GM12891 (cell line): ENCODE measurements at regions not wholly inside any gene's neighbourhood (a gene's known extent, or its start where the extent isn't known, plus 50 kb on each side); places are given as distances from the start of the nearest gene placed in this dataset.

Experiments
- DNase-seq: peaks from one replicate; pipeline ENCODE4 v3.0.0; 2011; ENCODE audit warnings: low spot score; ENCODE audit not compliant: insufficient read length
- FAIRE-seq: peaks from 2 replicates; lab custom pipeline; 2011; peaks lifted over from hg19 to GRCh38; lab: Jason Lieb, UNC
- PAX5 ChIP-seq: IDR thresholded peaks from 2 replicates; pipeline ENCODE4 v1.6.1; 2011; ENCODE audit warnings: low read length, moderate library complexity, mild to moderate bottlenecking; ENCODE audit not compliant: insufficient read depth, severe bottlenecking
- POLR2A ChIP-seq: IDR thresholded peaks from 2 replicates; pipeline ENCODE4 v1.6.1; 2011; ENCODE audit warnings: low read depth, low read length, control low read depth
- POLR2AphosphoS5 ChIP-seq: IDR thresholded peaks from 2 replicates; pipeline ENCODE4 v1.6.1; 2011; ENCODE audit warnings: low read depth, low read length, control low read depth
- POU2F2 ChIP-seq: IDR thresholded peaks from 2 replicates; pipeline ENCODE4 v1.6.1; 2011; ENCODE audit warnings: low read depth, mild to moderate bottlenecking, control low read depth, low read length, moderate library complexity
- SPI1 ChIP-seq: IDR thresholded peaks from 2 replicates; pipeline ENCODE4 v1.6.1; 2011; ENCODE audit warnings: low read depth, low read length, control low read depth
- TAF1 ChIP-seq: IDR thresholded peaks from 2 replicates; pipeline ENCODE4 v1.6.1; 2011; ENCODE audit warnings: low read depth, low read length, control low read depth

DNA sequence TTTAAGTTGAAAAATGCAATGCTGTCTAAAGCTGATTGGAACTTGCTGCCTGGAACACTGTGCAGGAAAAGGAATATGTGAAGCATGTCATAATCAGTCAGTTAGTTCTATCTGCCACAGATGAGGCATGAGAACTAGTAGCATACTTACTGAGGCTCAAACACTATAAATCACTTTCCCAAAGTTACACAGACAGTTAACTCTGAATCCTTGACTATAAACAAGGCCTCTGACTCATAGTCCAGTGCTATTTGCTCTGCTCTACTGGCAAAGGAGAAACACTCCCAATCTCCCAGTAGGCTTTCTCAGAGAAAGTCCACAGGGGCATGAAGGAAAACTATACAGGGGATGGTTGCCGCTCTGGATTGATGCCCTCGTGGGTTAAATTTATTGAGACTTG, 2078.4 kb upstream of the TENM3 start:
- FAIRE-seq: no peak

DNA sequence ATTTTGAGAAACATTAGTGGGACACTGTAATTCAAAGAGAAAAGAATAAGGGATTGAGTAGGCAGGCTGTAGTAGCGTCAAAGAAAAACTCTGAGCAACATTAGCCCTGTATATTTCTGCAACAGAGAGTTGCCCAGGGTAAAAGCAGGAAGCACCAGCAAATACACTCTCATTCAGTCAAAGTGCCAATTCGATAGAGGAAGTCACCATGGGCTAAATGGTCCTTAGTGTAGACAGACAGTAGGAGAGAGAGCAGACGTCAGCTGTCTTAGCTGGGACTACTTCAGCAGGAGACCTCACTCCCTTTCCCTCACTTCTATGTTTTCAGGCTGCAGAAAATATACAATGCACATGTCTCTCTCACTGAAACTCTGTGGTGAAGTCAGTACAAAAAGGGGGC, 2073.8 kb upstream of the TENM3 start:
- DNase-seq: no peak
- FAIRE-seq: no peak
- TF ChIP-seq TAF1: no peak
- TF ChIP-seq SPI1: no peak
- no peak for TF ChIP-seq POLR2AphosphoS5
- no peak for TF ChIP-seq POU2F2

More for the DNA sequence above, 2078.4 kb upstream of the TENM3 start:
- DNase-seq: no peak
- TF ChIP-seq POLR2AphosphoS5: no peak
- TF ChIP-seq PAX5: no peak
- TF ChIP-seq POU2F2: no peak
- TF ChIP-seq TAF1: no peak
- no peak for TF ChIP-seq SPI1
- TF ChIP-seq POLR2A: no peak

DNA sequence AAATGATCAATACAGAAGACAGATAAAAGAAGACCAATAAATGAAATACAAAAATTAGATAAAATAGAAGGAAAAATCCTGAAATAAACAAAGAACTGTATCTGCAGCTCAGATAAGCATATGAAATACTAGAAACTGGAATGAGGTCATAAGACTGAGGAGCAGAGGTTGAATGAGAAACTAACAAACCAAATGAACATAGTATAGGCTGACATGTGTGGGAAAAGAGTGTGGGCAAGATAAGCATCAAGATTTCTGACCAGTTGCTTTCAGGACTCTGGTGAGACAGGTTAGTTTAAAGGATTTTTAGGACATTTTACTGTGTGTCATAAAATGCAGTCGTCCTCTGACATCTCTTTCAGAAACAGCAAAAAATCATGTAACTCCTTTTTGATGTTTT, 2073.2 kb upstream of the TENM3 start:
- DNase-seq: no peak
- no peak for FAIRE-seq
- TF ChIP-seq POU2F2 (no peak), PAX5 (no peak), POLR2A (no peak), SPI1 (no peak), TAF1 (no peak), POLR2AphosphoS5 (no peak)

DNA sequence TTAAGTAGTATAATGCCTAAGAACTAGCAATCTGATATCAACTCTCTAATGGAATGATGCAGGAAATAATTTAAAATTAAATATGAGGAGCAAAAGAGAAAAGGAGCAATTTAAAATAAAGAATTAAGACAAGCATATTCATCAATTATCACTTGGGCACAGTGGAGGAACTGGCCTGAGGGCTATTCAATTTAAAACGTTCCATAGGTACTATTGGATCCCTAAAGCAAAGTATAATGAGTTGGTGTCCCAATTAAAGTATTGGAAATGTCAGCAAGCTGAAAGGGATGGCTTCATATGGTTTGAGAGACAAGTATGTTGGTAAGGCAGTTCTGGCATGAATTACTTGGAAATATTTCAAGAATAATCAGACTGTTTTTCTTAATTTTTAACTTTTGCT, 2064.1 kb upstream of the TENM3 start:
- FAIRE-seq: no peak
- DNase-seq: no peak
- TF ChIP-seq TAF1: no peak
- TF ChIP-seq POLR2A: no peak
- no peak for TF ChIP-seq POLR2AphosphoS5
- no peak for TF ChIP-seq SPI1
- TF ChIP-seq PAX5: no peak
- no peak for TF ChIP-seq POU2F2

DNA sequence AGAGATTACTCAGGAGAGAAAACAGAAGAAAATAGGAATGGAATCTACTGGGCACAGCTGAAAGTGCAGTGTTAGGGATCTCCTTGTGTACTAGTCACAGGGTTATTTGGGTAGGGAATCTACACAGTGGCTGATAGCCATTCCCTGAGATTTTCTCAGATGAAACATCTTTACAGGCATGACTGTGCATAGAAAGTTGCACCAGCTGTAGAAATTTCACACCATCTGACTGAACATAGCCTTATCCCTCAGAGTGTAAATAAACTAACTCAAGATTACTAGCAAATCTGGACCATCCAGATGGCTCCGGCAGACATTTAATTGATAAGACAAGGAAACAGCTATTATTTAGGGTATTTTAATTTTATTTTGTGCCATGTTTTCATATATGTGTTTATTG, 2053.5 kb upstream of the TENM3 start:
- FAIRE-seq (peak; percentile 33), DNase-seq (no peak)
- TF ChIP-seq PAX5 (no peak), POU2F2 (no peak), TAF1 (no peak), POLR2A (no peak), SPI1 (no peak), POLR2AphosphoS5 (no peak)

DNA sequence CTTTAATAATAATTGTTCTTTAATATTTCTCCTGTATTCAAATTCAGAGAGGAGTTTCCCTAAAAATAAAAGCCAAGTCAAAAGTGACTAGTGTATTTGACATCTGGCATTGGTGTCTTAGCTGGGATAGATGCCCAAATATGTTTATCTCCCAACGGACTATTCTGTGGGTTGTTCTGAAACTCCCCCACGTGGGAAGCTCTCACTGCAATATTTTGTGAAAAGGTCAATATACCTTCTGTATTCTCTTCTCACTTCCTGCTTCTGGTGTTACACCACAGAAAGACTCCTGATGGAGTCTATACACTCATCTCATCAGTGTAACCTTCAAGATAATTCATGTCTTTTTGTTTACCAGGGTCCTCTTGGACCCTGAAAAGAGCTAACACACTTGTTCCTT, 2052.8 kb upstream of the TENM3 start:
- DNase-seq (no peak), FAIRE-seq (no peak)

DNA sequence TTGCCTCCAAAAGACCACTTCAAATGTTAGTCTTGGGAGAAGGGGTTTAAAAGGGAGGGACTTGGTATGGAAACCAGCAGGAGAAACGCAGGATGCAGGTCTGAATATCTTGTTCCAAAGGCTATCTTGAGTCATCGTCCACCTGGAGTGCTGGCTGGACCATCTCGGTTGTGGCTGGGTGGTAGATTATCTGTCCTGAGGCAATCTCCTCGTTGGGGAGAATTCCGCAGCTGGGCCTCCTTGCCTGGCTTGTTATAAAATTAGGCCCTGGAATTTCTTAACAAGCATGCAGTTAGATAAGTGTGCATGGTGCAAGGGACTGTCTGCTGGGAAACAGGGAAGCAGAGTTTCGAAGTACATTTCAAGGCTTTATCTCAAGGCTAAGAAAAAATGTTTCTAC, 2045.7 kb upstream of the TENM3 start:
- DNase-seq (no peak), FAIRE-seq (no peak)
- TF ChIP-seq POU2F2: no peak
- TF ChIP-seq SPI1: no peak
- TF ChIP-seq PAX5: no peak
- TF ChIP-seq POLR2AphosphoS5: no peak
- no peak for TF ChIP-seq TAF1
- no peak for TF ChIP-seq POLR2A

More for the DNA sequence above, 2052.8 kb upstream of the TENM3 start:
- TF ChIP-seq POU2F2 (no peak), SPI1 (peak; percentile 78), TAF1 (no peak), POLR2A (no peak)

DNA sequence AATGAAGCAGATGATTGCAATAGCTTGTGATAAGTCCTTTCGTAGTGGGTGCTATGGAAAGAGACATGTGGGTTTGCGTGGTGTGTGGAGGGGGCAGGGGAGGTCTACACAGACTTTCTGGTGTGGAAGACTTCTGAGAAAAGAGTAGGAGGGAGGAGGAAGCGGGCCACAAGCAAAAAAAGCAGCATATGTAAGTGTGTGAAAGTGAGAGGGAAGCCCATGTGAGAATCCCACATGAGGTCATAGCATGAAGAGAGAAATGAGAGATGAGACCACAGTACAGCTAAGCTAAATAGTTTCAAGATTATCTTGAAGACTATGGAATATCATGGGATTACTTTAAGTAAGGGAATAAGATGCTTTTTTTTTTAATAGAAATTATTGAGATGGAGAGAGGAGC, 2039.9 kb upstream of the TENM3 start:
- peak; percentile 2 for DNase-seq
- TF ChIP-seq POU2F2 (peak; percentile 40; the same call in 1 of the 2 replicates), POLR2AphosphoS5 (no peak), POLR2A (no peak), SPI1 (peak; percentile 61), PAX5 (no peak), TAF1 (no peak)
- peak; percentile 5 for FAIRE-seq

DNA sequence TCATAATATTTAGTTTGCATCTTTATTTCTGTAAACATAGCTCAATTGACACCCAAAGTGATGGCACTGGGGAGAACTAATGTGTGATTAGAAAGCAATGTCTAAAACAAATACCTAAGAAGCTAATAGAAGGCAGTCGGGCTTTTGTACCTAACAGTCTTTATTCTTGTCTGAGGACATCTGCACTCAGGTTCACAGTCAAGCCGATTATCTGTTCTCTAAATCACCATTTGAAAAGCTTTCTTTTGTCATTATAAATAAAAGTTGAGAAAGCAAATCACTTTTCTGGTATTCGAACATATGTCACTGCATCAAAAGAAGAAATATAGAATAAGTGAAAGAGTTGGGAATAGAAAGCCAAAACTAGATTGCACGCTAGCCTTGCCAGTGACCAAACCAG, 2037.9 kb upstream of the TENM3 start:
- no peak for FAIRE-seq
- no peak for DNase-seq

DNA sequence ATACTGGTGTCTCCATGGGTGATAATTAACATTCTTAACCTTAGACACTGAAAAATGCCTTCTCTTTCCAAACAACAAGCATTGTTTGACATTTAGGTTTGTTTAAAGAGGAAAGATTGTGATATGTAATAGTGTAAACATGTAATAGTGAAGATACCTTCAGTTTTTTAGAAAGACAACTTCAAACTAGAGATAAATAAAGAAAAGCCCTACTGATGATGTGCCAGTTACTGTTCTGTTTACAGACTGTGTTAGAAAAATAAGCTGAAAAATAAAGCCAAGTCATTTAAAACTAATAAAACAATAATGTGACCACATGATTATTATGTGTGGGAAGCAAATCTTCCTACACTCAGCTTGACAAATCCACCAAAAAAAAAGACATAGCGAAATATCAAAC, 2035.3 kb upstream of the TENM3 start:
- DNase-seq (no peak), FAIRE-seq (no peak)
- TF ChIP-seq SPI1 (no peak), POLR2A (no peak), TAF1 (no peak), PAX5 (no peak), POU2F2 (no peak), POLR2AphosphoS5 (no peak)

More for the DNA sequence above, 2037.9 kb upstream of the TENM3 start:
- TF ChIP-seq SPI1: no peak
- no peak for TF ChIP-seq TAF1

DNA sequence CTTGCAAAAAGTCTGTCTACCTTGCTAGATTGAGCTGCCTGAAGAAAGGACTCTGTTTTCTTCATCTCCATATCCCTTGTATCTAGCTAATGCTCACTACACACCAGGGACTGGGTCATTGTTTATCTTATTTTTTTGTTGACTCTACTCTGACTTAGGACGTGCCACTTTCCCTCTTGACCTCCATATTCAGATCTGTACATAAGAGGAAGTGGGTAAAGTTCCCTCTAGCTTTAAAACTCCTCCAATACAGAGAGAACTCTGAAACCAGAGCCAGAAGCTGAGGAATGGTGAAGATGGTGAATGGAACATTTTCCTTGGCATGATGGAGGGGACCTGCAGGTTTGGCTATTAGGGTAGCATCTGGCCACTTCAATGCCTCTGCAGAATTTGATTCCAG, 2026.1 kb upstream of the TENM3 start:
- DNase-seq (no peak), FAIRE-seq (no peak)
- TF ChIP-seq SPI1: peak; percentile 81
- no peak for TF ChIP-seq TAF1

DNA sequence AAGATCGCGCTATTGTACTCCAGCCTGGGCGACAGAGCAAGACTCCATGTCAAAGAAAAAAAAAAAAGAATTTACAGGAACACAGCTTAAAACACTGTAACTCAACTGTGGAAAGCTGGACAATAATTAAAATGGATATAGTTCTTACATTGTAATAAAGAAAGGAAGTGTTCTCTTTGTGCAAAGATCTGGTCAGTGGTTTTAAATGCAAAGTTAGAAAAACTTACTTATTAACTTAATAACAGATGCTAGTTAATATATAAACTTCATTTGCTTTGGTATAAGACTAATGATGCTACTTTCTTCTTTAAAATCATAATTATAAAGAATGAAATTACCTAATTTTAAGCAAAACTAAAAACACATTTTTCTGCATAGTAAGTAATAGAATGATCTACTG, 2024.1 kb upstream of the TENM3 start:
- DNase-seq: no peak
- no peak for TF ChIP-seq PAX5
- no peak for TF ChIP-seq SPI1
- no peak for TF ChIP-seq POLR2A
- no peak for TF ChIP-seq POU2F2
- TF ChIP-seq POLR2AphosphoS5: no peak
- TF ChIP-seq TAF1: no peak
- FAIRE-seq: no peak
